AML-193 (cell line): ENCODE measurements at regions not wholly inside any gene's neighbourhood (a gene's known extent, or its start where the extent isn't known, plus 50 kb on each side); places are given as distances from the start of the nearest gene placed in this dataset.

ENCODE experiments used
- DNase-seq, 2 experiments: peaks; one replicate each; lab custom pipeline; 2025; lab: John Stamatoyannopoulos, UW

GRCh38 chr3:155029941-155030340 is 50.2 kb upstream of the MME start:
- DNase-seq: no peak

- DNase-seq: peak; percentile 90 to 91
Observed at GRCh38 chr3:155026999-155027591, 53.0 kb upstream of the MME start.

GRCh38 chr3:155024006-155024638 is 56.0 kb upstream of the MME start:
- DNase-seq: no peak

- no peak for DNase-seq
Observed at GRCh38 chr3:155022896-155023295, 57.2 kb upstream of the MME start.

- DNase-seq: no peak
Observed at GRCh38 chr3:155019575-155019974, 60.5 kb upstream of the MME start.

- DNase-seq: peak; percentile 94 to 97
Observed at GRCh38 chr3:155018621-155019330, 61.3 kb upstream of the MME start.

- DNase-seq: no peak
Observed at GRCh38 chr3:155015776-155016436, 64.2 kb upstream of the MME start.

- no peak for DNase-seq
Observed at GRCh38 chr3:155014953-155015352, 65.2 kb upstream of the MME start.

- DNase-seq: no peak
Observed at GRCh38 chr3:155013427-155013826, 66.7 kb upstream of the MME start.

GRCh38 chr3:155012584-155012983 is 67.5 kb upstream of the MME start:
- no peak for DNase-seq

- DNase-seq: no peak
Observed at GRCh38 chr3:155010416-155010815, 69.7 kb upstream of the MME start.

- no peak for DNase-seq
Observed at GRCh38 chr3:155009217-155009616, 70.9 kb upstream of the MME start.

- no peak for DNase-seq
Observed at GRCh38 chr3:155007729-155008128, 72.4 kb upstream of the MME start.

GRCh38 chr3:155001289-155002010 is 78.7 kb upstream of the MME start:
- DNase-seq: peak; percentile 97 to 98

GRCh38 chr3:154992655-154993054 is 87.5 kb upstream of the MME start:
- no peak for DNase-seq

- DNase-seq: no peak
Observed at GRCh38 chr3:154990543-154990942, 89.6 kb upstream of the MME start.

GRCh38 chr3:154987846-154988245 is 92.3 kb upstream of the MME start:
- DNase-seq: no peak

- DNase-seq: no peak
Observed at GRCh38 chr3:154981664-154982063, 98.5 kb upstream of the MME start.

GRCh38 chr3:154981201-154981600 is 98.9 kb upstream of the MME start:
- DNase-seq: no peak

GRCh38 chr3:154979331-154979730 is 100.8 kb upstream of the MME start:
- no peak for DNase-seq

- no peak for DNase-seq
Observed at GRCh38 chr3:154977666-154978065, 102.5 kb upstream of the MME start.
